ENCODE measurements at regions not wholly inside any gene's neighbourhood (a gene's known extent, or its start where the extent isn't known, plus 50 kb on each side); places are given as distances from the start of the nearest gene placed in this dataset.

DNA sequence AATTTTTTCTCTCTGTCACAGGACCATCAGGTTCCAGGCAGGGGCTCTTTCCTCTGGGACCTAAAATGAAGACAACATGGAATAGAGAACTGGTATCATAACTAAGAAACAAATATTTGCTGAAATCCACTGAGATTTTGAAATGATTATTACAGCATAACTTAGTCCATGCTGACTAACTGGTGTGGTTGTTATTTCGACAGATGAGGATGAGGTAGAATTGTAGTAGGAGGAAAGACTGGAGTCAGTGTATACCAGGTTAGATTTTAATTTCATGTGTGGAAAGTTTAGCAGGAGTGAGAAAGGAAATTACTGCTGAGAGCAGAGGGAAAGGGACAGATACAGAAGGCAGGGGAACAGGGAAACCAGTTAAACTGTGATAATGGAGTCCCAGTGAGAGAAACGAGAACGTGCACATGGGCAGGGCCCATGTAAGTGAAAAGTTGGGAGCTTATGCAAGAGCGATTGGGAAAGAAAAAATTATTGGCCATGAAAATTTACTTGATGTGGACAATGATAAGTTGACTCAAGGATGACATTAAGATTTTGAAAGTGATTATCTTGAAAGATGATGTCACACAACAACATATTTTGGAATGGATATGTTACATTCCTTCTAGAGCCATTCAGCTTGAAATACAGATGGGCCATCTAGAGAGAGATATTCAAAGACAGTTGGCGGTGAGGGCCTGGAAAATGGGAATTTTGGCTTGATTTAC lies 98.7 kb upstream of the DDIT4L start:
- intact Hi-C loops (cut with micrococcal nuclease): no loop called here
- H3K79me2 ChIP-seq (ENCODE audit: control insufficient read depth, insufficient read depth, low read length): no peaks in the 10 kb centered on the region
- no peaks in the 10 kb centered on the region for H3K4me1 ChIP-seq (ENCODE audit: control insufficient read depth in 2 of 2, insufficient read depth in 2 of 2, low read length in 2 of 2)
- Mint-ChIP-seq H3K4me3 (no peak overlapping the region), H3K9me3 (ENCODE audit: insufficient read depth) (no peaks in the 10 kb centered on the region), H3K27me3 (no peaks in the 10 kb centered on the region), H3K4me1 (no peaks in the 10 kb centered on the region), H3K27ac (no peak overlapping the region)
- TF ChIP-seq, protein P1, sequence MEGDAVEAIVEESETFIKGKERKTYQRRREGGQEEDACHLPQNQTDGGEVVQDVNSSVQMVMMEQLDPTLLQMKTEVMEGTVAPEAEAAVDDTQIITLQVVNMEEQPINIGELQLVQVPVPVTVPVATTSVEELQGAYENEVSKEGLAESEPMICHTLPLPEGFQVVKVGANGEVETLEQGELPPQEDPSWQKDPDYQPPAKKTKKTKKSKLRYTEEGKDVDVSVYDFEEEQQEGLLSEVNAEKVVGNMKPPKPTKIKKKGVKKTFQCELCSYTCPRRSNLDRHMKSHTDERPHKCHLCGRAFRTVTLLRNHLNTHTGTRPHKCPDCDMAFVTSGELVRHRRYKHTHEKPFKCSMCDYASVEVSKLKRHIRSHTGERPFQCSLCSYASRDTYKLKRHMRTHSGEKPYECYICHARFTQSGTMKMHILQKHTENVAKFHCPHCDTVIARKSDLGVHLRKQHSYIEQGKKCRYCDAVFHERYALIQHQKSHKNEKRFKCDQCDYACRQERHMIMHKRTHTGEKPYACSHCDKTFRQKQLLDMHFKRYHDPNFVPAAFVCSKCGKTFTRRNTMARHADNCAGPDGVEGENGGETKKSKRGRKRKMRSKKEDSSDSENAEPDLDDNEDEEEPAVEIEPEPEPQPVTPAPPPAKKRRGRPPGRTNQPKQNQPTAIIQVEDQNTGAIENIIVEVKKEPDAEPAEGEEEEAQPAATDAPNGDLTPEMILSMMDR (IDR thresholded peaks at IDR 0.05): no peak
- TF ChIP-seq EZH2 (IDR thresholded peaks at IDR 0.05; ENCODE audit: borderline replicate concordance, insufficient read depth, low read depth, low read length, poor library complexity, severe bottlenecking): no peak
- H4K20me1 ChIP-seq (ENCODE audit: control insufficient read depth, insufficient read depth, low read length, poor library complexity, severe bottlenecking): no peaks in the 10 kb centered on the region
- ChIA-PET CTCF (no interaction called here), POLR2A (no interaction called here)
- no peaks in the 10 kb centered on the region for H3K27me3 ChIP-seq (replicated peaks in 1 of 4; ENCODE audit: control extremely low read depth in 1 of 4, control insufficient read depth in 3 of 4, insufficient read depth in 4 of 4, low read length in 3 of 4)
- H2AFZ ChIP-seq (ENCODE audit: insufficient read depth, low read depth, low read length, poor library complexity, severe bottlenecking): no peak overlapping the region
- H3K36me3 ChIP-seq (replicated peaks in 1 of 2; ENCODE audit: control extremely low read depth in 1 of 2, control insufficient read depth in 1 of 2, extremely low read depth in 1 of 2, insufficient read depth in 2 of 2, low read length in 1 of 2): no peaks in the 10 kb centered on the region
- H3K4me2 ChIP-seq (replicated peaks; ENCODE audit: low read depth, low read length, poor library complexity, severe bottlenecking): no peak overlapping the region
- no peak overlapping the region for H3K4me3 ChIP-seq (ENCODE audit: control extremely low read depth in 1 of 5, extremely low read depth in 1 of 5, insufficient read depth in 1 of 5, low read depth in 2 of 5, low read length in 4 of 5)
- 97% methylated on average over 5 of the region's 5 CpGs for WGBS (ENCODE audit: insufficient coverage)
- H3K9ac ChIP-seq (ENCODE audit: low read length): no peak overlapping the region
- DNase-seq: no peak
- no peaks in the 10 kb centered on the region for H3K9me3 ChIP-seq (ENCODE audit: control extremely low read depth in 1 of 3, control insufficient read depth in 2 of 3, insufficient read depth in 1 of 3, low read length in 2 of 3)
- H3K27ac ChIP-seq (ENCODE audit: low read length in 2 of 2): no peak overlapping the region
- no peak for ATAC-seq (ENCODE audit: low read depth)

DNA sequence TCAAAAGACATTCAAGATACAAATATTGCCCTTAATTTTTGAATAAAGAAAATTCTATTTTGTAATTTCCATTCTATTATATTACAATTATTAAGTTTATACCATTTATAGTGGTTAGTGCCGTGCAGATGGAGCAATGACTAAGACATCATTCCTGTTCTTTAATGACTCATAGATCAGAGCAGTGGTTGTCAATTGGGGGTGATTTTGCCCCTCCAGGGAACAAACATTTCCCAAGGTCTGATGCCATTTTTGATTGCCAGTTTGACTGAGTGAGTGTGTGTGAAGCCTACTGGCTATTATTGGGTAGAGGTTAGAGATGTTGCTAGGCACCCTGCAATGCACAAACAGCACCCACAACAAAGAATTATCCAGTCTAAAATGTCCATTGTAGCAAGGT lies 97.9 kb upstream of the DDIT4L start:
- no peak overlapping the region for H3K27ac ChIP-seq (ENCODE audit: low read length in 2 of 2)
- DNase-seq: no peak
- no peaks in the 10 kb centered on the region for H3K36me3 ChIP-seq (replicated peaks in 1 of 2; ENCODE audit: control extremely low read depth in 1 of 2, control insufficient read depth in 1 of 2, extremely low read depth in 1 of 2, insufficient read depth in 2 of 2, low read length in 1 of 2)
- no peaks in the 10 kb centered on the region for H3K9me3 Mint-ChIP-seq (ENCODE audit: insufficient read depth)
- no peak overlapping the region for H3K4me3 ChIP-seq (ENCODE audit: control extremely low read depth in 1 of 5, extremely low read depth in 1 of 5, insufficient read depth in 1 of 5, low read depth in 2 of 5, low read length in 4 of 5)
- no peak overlapping the region for H3K9ac ChIP-seq (ENCODE audit: low read length)
- no peaks in the 10 kb centered on the region for H3K79me2 ChIP-seq (ENCODE audit: control insufficient read depth, insufficient read depth, low read length)
- H3K27ac Mint-ChIP-seq: no peak overlapping the region
- TF ChIP-seq, protein P1 (IDR thresholded peaks at IDR 0.05): no peak
- no peak for TF ChIP-seq EZH2 (IDR thresholded peaks at IDR 0.05; ENCODE audit: borderline replicate concordance, insufficient read depth, low read depth, low read length, poor library complexity, severe bottlenecking)
- no peak overlapping the region for H3K4me2 ChIP-seq (replicated peaks; ENCODE audit: low read depth, low read length, poor library complexity, severe bottlenecking)
- H3K9me3 ChIP-seq (ENCODE audit: control extremely low read depth in 1 of 3, control insufficient read depth in 2 of 3, insufficient read depth in 1 of 3, low read length in 2 of 3): no peaks in the 10 kb centered on the region
- H3K4me3 Mint-ChIP-seq: no peak overlapping the region
- peaks cover 3% of the 10 kb centered on the region for H3K27me3 Mint-ChIP-seq
- no peaks in the 10 kb centered on the region for H3K4me1 ChIP-seq (ENCODE audit: control insufficient read depth in 2 of 2, insufficient read depth in 2 of 2, low read length in 2 of 2)
- ChIA-PET CTCF (no interaction called here), POLR2A (no interaction called here)
- H4K20me1 ChIP-seq (ENCODE audit: control insufficient read depth, insufficient read depth, low read length, poor library complexity, severe bottlenecking): no peaks in the 10 kb centered on the region
- no peaks in the 10 kb centered on the region for H3K4me1 Mint-ChIP-seq
- intact Hi-C loops (cut with micrococcal nuclease): no loop called here
- ATAC-seq (ENCODE audit: low read depth): no peak
- H3K27me3 ChIP-seq (replicated peaks in 1 of 4; ENCODE audit: control extremely low read depth in 1 of 4, control insufficient read depth in 3 of 4, insufficient read depth in 4 of 4, low read length in 3 of 4): no peaks in the 10 kb centered on the region
- WGBS (ENCODE audit: insufficient coverage): no CpG with 5 or more reads among the region's 1 CpG
- H2AFZ ChIP-seq (ENCODE audit: insufficient read depth, low read depth, low read length, poor library complexity, severe bottlenecking): no peak overlapping the region
